ENCODE measurements at regions not wholly inside any gene's neighbourhood (a gene's known extent, or its start where the extent isn't known, plus 50 kb on each side); places are given as distances from the start of the nearest gene placed in this dataset.
A peak's percentile ranks its signal among the peaks of the same experiment; 100 is the strongest.

GRCh38 chr7:109127145-109127544, 557.5 kb downstream of the DNAJB9 start:
- DNase-seq (ENCODE audit: low spot score) = no peak

- DNase-seq (ENCODE audit: low spot score) = no peak
Observed at GRCh38 chr7:109131141-109131540, 561.5 kb downstream of the DNAJB9 start.

- no peak for DNase-seq (ENCODE audit: low spot score)
Observed at GRCh38 chr7:109136893-109137292, 567.2 kb downstream of the DNAJB9 start.

GRCh38 chr7:109154748-109155147, 585.1 kb downstream of the DNAJB9 start:
- DNase-seq (ENCODE audit: low spot score) = no peak

GRCh38 chr7:109158246-109158645, 588.6 kb downstream of the DNAJB9 start:
- DNase-seq (ENCODE audit: low spot score) = no peak

GRCh38 chr7:109176661-109177060, 607.0 kb downstream of the DNAJB9 start:
- DNase-seq (ENCODE audit: low spot score) = no peak

GRCh38 chr7:109178342-109178741, 608.7 kb downstream of the DNAJB9 start:
- DNase-seq (ENCODE audit: low spot score) = no peak

GRCh38 chr7:109179601-109180000, 609.9 kb downstream of the DNAJB9 start:
- DNase-seq (ENCODE audit: low spot score) = no peak

- no peak for DNase-seq (ENCODE audit: low spot score)
Observed at GRCh38 chr7:109190766-109191398, 621.2 kb downstream of the DNAJB9 start.

- DNase-seq (ENCODE audit: low spot score) = no peak
Observed at GRCh38 chr7:109206196-109206595, 636.5 kb downstream of the DNAJB9 start.

GRCh38 chr7:109213081-109213480, 643.4 kb downstream of the DNAJB9 start:
- DNase-seq (ENCODE audit: low spot score) = no peak

GRCh38 chr7:109215341-109215740, 645.7 kb downstream of the DNAJB9 start:
- DNase-seq (ENCODE audit: low spot score) = no peak

GRCh38 chr7:109224100-109224499, 654.4 kb downstream of the DNAJB9 start:
- no peak for DNase-seq (ENCODE audit: low spot score)

GRCh38 chr7:109226699-109227098, 657.0 kb downstream of the DNAJB9 start:
- no peak for DNase-seq (ENCODE audit: low spot score)

GRCh38 chr7:109235316-109235715, 665.6 kb downstream of the DNAJB9 start:
- DNase-seq (ENCODE audit: low spot score) = no peak

GRCh38 chr7:109246330-109247077, 676.8 kb downstream of the DNAJB9 start:
- peak; percentile 53 for DNase-seq (ENCODE audit: low spot score)

- no peak for DNase-seq (ENCODE audit: low spot score)
Observed at GRCh38 chr7:109256762-109257560, 687.3 kb downstream of the DNAJB9 start.

GRCh38 chr7:109259151-109259550, 689.5 kb downstream of the DNAJB9 start:
- no peak for DNase-seq (ENCODE audit: low spot score)

GRCh38 chr7:109261781-109262180, 692.1 kb downstream of the DNAJB9 start:
- no peak for DNase-seq (ENCODE audit: low spot score)

GRCh38 chr7:109266610-109267009, 696.9 kb downstream of the DNAJB9 start:
- no peak for DNase-seq (ENCODE audit: low spot score)

- no peak for DNase-seq (ENCODE audit: low spot score)
Observed at GRCh38 chr7:109276348-109276747, 706.7 kb downstream of the DNAJB9 start.

- DNase-seq (ENCODE audit: low spot score) = no peak
Observed at GRCh38 chr7:109282726-109283125, 713.1 kb downstream of the DNAJB9 start.

GRCh38 chr7:109284943-109285342, 715.3 kb downstream of the DNAJB9 start:
- DNase-seq (ENCODE audit: low spot score) = no peak

Data from H4 (cell line).